OCI-LY3 (cell line): ENCODE measurements at regions not wholly inside any gene's neighbourhood (a gene's known extent, or its start where the extent isn't known, plus 50 kb on each side); places are given as distances from the start of the nearest gene placed in this dataset.
"Not testable (repeated sequence)": the region's sequence is repeated elsewhere in the genome, so short reads cannot be mapped to it uniquely, and the experiment has no call there.

Experiments used
- H2AFZ ChIP-seq: fragments of 200-600, 300-600 bp; shearing (Covaris generic); 2 replicates; pipeline ENCODE4 v1.6.0; 2014; ENCODE audit warnings: antibody characterized with exemption, low read depth, low read length
- H3K27ac ChIP-seq: fragments of 200-600, 300-600 bp; sonication (generic); 2 replicates; pipeline ENCODE4 v1.5.1; 2014; ENCODE audit warnings: mild to moderate bottlenecking, low read length, moderate library complexity, mixed read lengths
- H3K27me3 ChIP-seq: fragments of 200-600, 300-600 bp; sonication (generic); 2 replicates; pipeline ENCODE4 v1.6.1; 2014; ENCODE audit warnings: low read depth, low read length, mixed read lengths
- H3K36me3 ChIP-seq: fragments of 200-600, 300-600 bp; sonication (generic); replicated peaks from 2 replicates; pipeline ENCODE3; 2014; ENCODE audit warnings: low read depth, low read length, mixed read lengths
- H3K4me1 ChIP-seq: fragments of 300-600, 200-600 bp; sonication (generic); 2 replicates; pipeline ENCODE4 v1.6.1; 2014; ENCODE audit warnings: low read length, mixed read lengths
- H3K4me2 ChIP-seq: fragments of 200-600, 300-600 bp; sonication (generic); 2 replicates; pipeline ENCODE4 v1.6.1; 2014; ENCODE audit warnings: low read length, mixed read lengths
- H3K4me3 ChIP-seq: fragments of 300-600, 200-600 bp; sonication (generic); 2 replicates; pipeline ENCODE4 v1.5.1; 2014; ENCODE audit warnings: antibody characterized with exemption, mild to moderate bottlenecking, low read length, moderate library complexity
- H3K79me2 ChIP-seq: fragments of 300-600, 200-600 bp; shearing (Covaris generic); 2 replicates; pipeline ENCODE4 v1.6.1; 2014; ENCODE audit warnings: mild to moderate bottlenecking, low read length, mixed read lengths
- H3K9ac ChIP-seq: fragments of 300-600, 200-600 bp; shearing (Covaris generic); 2 replicates; pipeline ENCODE4 v1.6.0; 2014; ENCODE audit warnings: mild to moderate bottlenecking, low read length, moderate library complexity
- H3K9me3 ChIP-seq: fragments of 200-600, 300-600 bp; shearing (Covaris generic); 2 replicates; pipeline ENCODE4 v1.6.1; 2014; ENCODE audit warnings: low read length, mixed read lengths; ENCODE audit not compliant: insufficient read depth
- H4K20me1 ChIP-seq: fragments of 200-600, 300-600 bp; sonication (generic); 2 replicates; pipeline ENCODE4 v1.6.1; 2016; ENCODE audit warnings: low read length, mixed read lengths; ENCODE audit not compliant: insufficient read depth
- EZH2phosphoT487 ChIP-seq: fragments of 200-600 bp; shearing (Covaris generic); IDR thresholded peaks from 2 replicates; pipeline ENCODE4 v1.6.1; 2018; ENCODE audit warnings: antibody characterized with exemption, mixed run types, low read depth
- TF ChIP-seq, protein P1 (sequence below): fragments of 200-600, 300-600 bp; sonication (generic); IDR thresholded peaks from 2 replicates; pipeline ENCODE4 v1.5.1; 2014; ENCODE audit warnings: antibody characterized with exemption, low read length, low read depth

DNA sequence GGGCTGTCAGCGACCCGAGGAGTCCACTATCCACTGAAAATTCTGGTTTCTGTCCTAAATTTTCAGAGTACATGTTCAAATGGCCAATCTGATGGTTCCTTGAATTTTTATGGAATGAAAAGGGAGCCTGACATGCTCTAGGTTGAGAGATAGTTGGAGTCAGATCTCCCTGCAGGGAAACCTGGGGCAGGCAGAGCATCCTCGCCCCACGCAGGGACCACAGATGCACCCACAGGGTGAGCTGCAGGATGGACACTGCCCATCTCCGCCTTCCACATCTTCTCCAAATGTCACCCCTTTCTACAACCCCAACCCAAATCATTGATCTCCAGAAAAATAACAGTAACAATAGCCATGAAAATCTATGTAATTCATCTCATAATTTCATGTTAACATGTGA is 114.2 kb upstream of the IGLL5 start:
- Histone ChIP-seq H4K20me1 (no peaks in the 10 kb centered on the region), H3K79me2 (no peaks in the 10 kb centered on the region), H3K9ac (no peak overlapping the region), H2AFZ (no peak overlapping the region), H3K4me3 (no peak overlapping the region), H3K27ac (no peak overlapping the region), H3K4me2 (no peak overlapping the region), H3K4me1 (no peaks in the 10 kb centered on the region), H3K36me3 (no peaks in the 10 kb centered on the region), H3K27me3 (no peaks in the 10 kb centered on the region), H3K9me3 (no peaks in the 10 kb centered on the region)
- no peak for TF ChIP-seq EZH2phosphoT487
- TF ChIP-seq, protein P1, sequence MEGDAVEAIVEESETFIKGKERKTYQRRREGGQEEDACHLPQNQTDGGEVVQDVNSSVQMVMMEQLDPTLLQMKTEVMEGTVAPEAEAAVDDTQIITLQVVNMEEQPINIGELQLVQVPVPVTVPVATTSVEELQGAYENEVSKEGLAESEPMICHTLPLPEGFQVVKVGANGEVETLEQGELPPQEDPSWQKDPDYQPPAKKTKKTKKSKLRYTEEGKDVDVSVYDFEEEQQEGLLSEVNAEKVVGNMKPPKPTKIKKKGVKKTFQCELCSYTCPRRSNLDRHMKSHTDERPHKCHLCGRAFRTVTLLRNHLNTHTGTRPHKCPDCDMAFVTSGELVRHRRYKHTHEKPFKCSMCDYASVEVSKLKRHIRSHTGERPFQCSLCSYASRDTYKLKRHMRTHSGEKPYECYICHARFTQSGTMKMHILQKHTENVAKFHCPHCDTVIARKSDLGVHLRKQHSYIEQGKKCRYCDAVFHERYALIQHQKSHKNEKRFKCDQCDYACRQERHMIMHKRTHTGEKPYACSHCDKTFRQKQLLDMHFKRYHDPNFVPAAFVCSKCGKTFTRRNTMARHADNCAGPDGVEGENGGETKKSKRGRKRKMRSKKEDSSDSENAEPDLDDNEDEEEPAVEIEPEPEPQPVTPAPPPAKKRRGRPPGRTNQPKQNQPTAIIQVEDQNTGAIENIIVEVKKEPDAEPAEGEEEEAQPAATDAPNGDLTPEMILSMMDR: no peak

DNA sequence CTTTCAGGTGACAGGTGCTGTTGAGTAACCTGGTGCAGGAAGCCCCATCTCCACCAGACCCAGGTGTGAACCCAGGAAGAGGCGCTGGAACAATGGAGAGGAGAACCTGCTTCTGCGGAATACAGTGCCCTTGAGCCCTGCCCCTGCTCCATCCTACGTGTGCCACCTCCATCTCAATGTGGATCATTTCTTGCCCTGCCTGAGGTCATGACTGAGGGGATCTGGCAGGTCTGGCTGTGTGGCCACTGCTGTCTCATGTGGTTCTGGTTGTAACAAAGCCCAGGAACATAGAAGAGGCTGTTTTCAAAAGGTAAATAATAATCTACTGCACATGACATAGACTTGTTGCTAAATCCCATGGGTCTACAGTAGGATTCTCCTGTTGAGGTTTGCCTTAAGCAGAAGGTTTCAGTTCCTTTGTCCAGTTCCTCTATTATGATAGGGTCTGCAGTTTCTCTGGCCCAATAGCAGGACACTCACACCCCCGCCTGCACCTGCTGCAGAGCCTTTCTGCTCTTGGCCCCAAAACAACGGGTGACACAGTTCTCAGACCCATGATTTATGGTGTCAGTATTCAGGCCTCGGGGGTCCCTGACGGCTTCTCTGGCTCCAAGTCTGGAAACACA is 113.5 kb upstream of the IGLL5 start:
- H3K9me3 ChIP-seq: no peaks in the 10 kb centered on the region

DNA sequence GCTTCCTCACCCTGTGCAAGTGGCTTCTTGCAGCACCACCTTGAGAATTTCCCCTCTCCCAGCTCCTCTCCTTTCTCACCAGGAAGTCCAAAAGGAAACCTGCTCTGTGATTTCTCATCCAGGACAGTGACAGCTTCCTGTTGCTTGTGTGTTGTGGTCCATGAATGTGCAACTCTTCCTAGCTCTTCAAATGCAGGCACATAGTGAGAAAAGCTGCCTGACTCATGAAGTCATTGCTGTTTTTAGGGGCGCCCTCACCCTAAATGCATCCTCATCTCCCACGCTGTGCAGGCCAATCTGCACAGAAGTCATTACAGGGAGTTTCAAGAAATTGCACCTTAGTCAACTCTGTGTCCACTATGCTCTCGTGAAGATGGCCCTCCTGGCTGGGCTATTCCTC is 112.9 kb upstream of the IGLL5 start:
- H3K4me2 ChIP-seq, H3K36me3 ChIP-seq, H3K27ac ChIP-seq, H3K27me3 ChIP-seq, H3K79me2 ChIP-seq, H4K20me1 ChIP-seq, H3K4me3 ChIP-seq, H3K9me3 ChIP-seq, H2AFZ ChIP-seq, H3K4me1 ChIP-seq, H3K9ac ChIP-seq: not testable (repeated sequence)

More for the DNA sequence above, 113.5 kb upstream of the IGLL5 start:
- Histone ChIP-seq H2AFZ (no peak overlapping the region), H4K20me1 (no peaks in the 10 kb centered on the region), H3K4me1 (no peaks in the 10 kb centered on the region), H3K27me3 (no peaks in the 10 kb centered on the region), H3K9ac (no peak overlapping the region), H3K4me2 (no peak overlapping the region), H3K36me3 (no peaks in the 10 kb centered on the region), H3K79me2 (no peaks in the 10 kb centered on the region), H3K27ac (no peak overlapping the region), H3K4me3 (no peak overlapping the region)
- TF ChIP-seq, protein P1: no peak
- TF ChIP-seq EZH2phosphoT487: no peak

DNA sequence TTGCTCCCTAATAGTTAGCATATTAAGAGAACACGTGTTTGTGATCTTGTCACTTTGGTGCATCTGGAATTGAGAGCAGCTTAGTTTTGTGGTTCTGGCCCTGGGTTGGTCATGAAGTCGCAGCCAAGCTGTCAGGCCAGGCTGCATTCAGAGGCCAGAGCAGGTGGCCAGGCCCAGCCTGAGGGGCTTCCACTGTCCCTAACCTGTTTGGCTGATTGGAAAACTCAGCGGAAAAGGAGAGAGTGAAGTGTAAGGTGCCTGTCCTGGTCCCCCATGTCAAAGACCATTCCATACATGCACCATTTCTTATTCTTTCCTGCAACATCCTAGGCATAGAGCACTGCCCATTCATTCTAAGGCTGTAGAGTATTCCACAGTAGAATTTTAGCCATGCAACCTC is 111.5 kb upstream of the IGLL5 start:
- Histone ChIP-seq H3K4me1 (no peaks in the 10 kb centered on the region), H4K20me1 (no peaks in the 10 kb centered on the region), H3K4me3 (no peak overlapping the region), H3K27me3 (no peaks in the 10 kb centered on the region), H3K36me3 (no peaks in the 10 kb centered on the region), H2AFZ (no peak overlapping the region), H3K27ac (no peak overlapping the region), H3K9me3 (no peaks in the 10 kb centered on the region), H3K79me2 (no peaks in the 10 kb centered on the region), H3K4me2 (no peak overlapping the region), H3K9ac (no peak overlapping the region)
- no peak for TF ChIP-seq EZH2phosphoT487
- TF ChIP-seq, protein P1: no peak
